Fibroblast of peridontal ligament (primary cell): ENCODE measurements at regions not wholly inside any gene's neighbourhood (a gene's known extent, or its start where the extent isn't known, plus 50 kb on each side); places are given as distances from the start of the nearest gene placed in this dataset.

Experiments used
- DNase-seq: peaks from one replicate; pipeline ENCODE4 v3.0.0-alpha.2; 2010; ENCODE audit errors: extremely low read depth

- peak; percentile 64 for DNase-seq
Observed at GRCh38 chr4:89599026-89599425, 237.9 kb downstream of the SNCA start.

GRCh38 chr4:89598602-89599001 is 238.4 kb downstream of the SNCA start:
- DNase-seq: peak; percentile 53

GRCh38 chr4:89595125-89595789 is 241.7 kb downstream of the SNCA start:
- DNase-seq: no peak

GRCh38 chr4:89590128-89590527 is 246.8 kb downstream of the SNCA start:
- DNase-seq: no peak

- no peak for DNase-seq
Observed at GRCh38 chr4:89588421-89588820, 248.5 kb downstream of the SNCA start.

- no peak for DNase-seq
Observed at GRCh38 chr4:89587364-89587763, 249.6 kb downstream of the SNCA start.

- peak; percentile 67 for DNase-seq
Observed at GRCh38 chr4:89586864-89587263, 250.1 kb downstream of the SNCA start.

- DNase-seq: no peak
Observed at GRCh38 chr4:89586318-89586717, 250.6 kb downstream of the SNCA start.

- DNase-seq: no peak
Observed at GRCh38 chr4:89582756-89583505, 254.0 kb downstream of the SNCA start.

GRCh38 chr4:89579771-89580170 is 257.2 kb downstream of the SNCA start:
- DNase-seq: no peak

- DNase-seq: no peak
Observed at GRCh38 chr4:89576246-89576645, 260.7 kb downstream of the SNCA start.

- DNase-seq: no peak
Observed at GRCh38 chr4:89575840-89576239, 261.1 kb downstream of the SNCA start.

- DNase-seq: no peak
Observed at GRCh38 chr4:89574176-89574575, 262.8 kb downstream of the SNCA start.

GRCh38 chr4:89573656-89574055 is 263.3 kb downstream of the SNCA start:
- DNase-seq: no peak

- DNase-seq: no peak
Observed at GRCh38 chr4:89572224-89572858, 264.6 kb downstream of the SNCA start.

GRCh38 chr4:89570931-89571330 is 263.3 kb upstream of the GPRIN3 start:
- DNase-seq: no peak

- no peak for DNase-seq
Observed at GRCh38 chr4:89567936-89568335, 260.3 kb upstream of the GPRIN3 start.

- no peak for DNase-seq
Observed at GRCh38 chr4:89563431-89563830, 255.8 kb upstream of the GPRIN3 start.

GRCh38 chr4:89562746-89563145 is 255.1 kb upstream of the GPRIN3 start:
- DNase-seq: no peak

GRCh38 chr4:89561048-89561447 is 253.4 kb upstream of the GPRIN3 start:
- DNase-seq: no peak

GRCh38 chr4:89558147-89558546 is 250.5 kb upstream of the GPRIN3 start:
- DNase-seq: peak; percentile 12

GRCh38 chr4:89556601-89557305 is 249.2 kb upstream of the GPRIN3 start:
- no peak for DNase-seq
